Fibroblast of lung (primary cell): ENCODE measurements at regions not wholly inside any gene's neighbourhood (a gene's known extent, or its start where the extent isn't known, plus 50 kb on each side); places are given as distances from the start of the nearest gene placed in this dataset.

Source experiments
- DNase-seq, 2 donors: peaks; one replicate each; pipeline versions ENCODE4 v3.0.0 to v3.0.0-alpha.2; 2010; ENCODE audit warnings: low read depth in 2 of 2
- H2AFZ ChIP-seq: 2 replicates; pipeline ENCODE4 v1.5.1; 2012; ENCODE audit warnings: low read length, control low read depth, inconsistent platforms
- H3K27ac ChIP-seq: 2 replicates; pipeline ENCODE4 v1.5.1; 2011; ENCODE audit warnings: low read length, control low read depth; ENCODE audit not compliant: insufficient read depth
- H3K27me3 ChIP-seq: 2 replicates; pipeline ENCODE4 v1.5.1; 2011; ENCODE audit warnings: mild to moderate bottlenecking, low read length; ENCODE audit not compliant: control insufficient read depth, insufficient read depth
- H3K36me3 ChIP-seq: 2 replicates; pipeline ENCODE4 v1.5.1; 2011; ENCODE audit warnings: low read length; ENCODE audit not compliant: control insufficient read depth, insufficient read depth
- H3K4me1 ChIP-seq: 2 replicates; pipeline ENCODE4 v1.5.1; 2011; ENCODE audit warnings: low read length; ENCODE audit not compliant: control insufficient read depth, insufficient read depth; ENCODE audit errors: extremely low read depth
- H3K4me2 ChIP-seq: 2 replicates; pipeline ENCODE4 v1.5.1; 2011; ENCODE audit warnings: low read length, control low read depth; ENCODE audit not compliant: insufficient read depth; ENCODE audit errors: extremely low read depth
- H3K4me3 ChIP-seq, 4 experiments: fragments of 200-600 bp in 1 of 4; sonication (generic) in 1 of 4; replicated peaks in 1 of 4; 2 replicates each; pipeline ENCODE4 v1.5.1; 2011 to 2016; ENCODE audit warnings: low read length in 4 of 4, low read depth in 3 of 4, mild to moderate bottlenecking in 3 of 4, control low read depth in 2 of 4, inconsistent platforms in 1 of 4, mixed read lengths in 1 of 4; ENCODE audit not compliant: insufficient read depth in 1 of 4; ENCODE audit errors: control extremely low read depth in 1 of 4
- H3K79me2 ChIP-seq: 2 replicates; pipeline ENCODE4 v1.5.1; 2012; ENCODE audit warnings: mild to moderate bottlenecking, low read length, inconsistent platforms; ENCODE audit not compliant: control insufficient read depth, insufficient read depth
- H3K9ac ChIP-seq: 2 replicates; pipeline ENCODE4 v1.5.1; 2011; ENCODE audit warnings: mild to moderate bottlenecking, low read length, control low read depth; ENCODE audit not compliant: insufficient read depth
- H3K9me3 ChIP-seq: 2 replicates; pipeline ENCODE4 v1.5.1; 2012; ENCODE audit warnings: low read depth, low read length; ENCODE audit not compliant: control insufficient read depth, insufficient read depth
- H4K20me1 ChIP-seq: 2 replicates; pipeline ENCODE4 v1.5.1; 2011; ENCODE audit warnings: low read length; ENCODE audit not compliant: control insufficient read depth, insufficient read depth; ENCODE audit errors: extremely low read depth
- EZH2 ChIP-seq: IDR thresholded peaks from 2 replicates; pipeline ENCODE4 v1.5.1; 2012; ENCODE audit warnings: low read length, control low read depth, mild to moderate bottlenecking; ENCODE audit errors: missing control alignments
- TF ChIP-seq, protein P1 (sequence below), 2 donors: IDR thresholded peaks in 1 of 2; conservative IDR thresholded peaks in 1 of 2; 1 replicate in 1 of 2; 2 replicates in 1 of 2; pipeline ENCODE4 v1.5.1; 2011 to 2012; ENCODE audit warnings: low read length in 2 of 2, control low read depth in 1 of 2, inconsistent platforms in 1 of 2, low read depth in 1 of 2, mild to moderate bottlenecking in 1 of 2

DNA sequence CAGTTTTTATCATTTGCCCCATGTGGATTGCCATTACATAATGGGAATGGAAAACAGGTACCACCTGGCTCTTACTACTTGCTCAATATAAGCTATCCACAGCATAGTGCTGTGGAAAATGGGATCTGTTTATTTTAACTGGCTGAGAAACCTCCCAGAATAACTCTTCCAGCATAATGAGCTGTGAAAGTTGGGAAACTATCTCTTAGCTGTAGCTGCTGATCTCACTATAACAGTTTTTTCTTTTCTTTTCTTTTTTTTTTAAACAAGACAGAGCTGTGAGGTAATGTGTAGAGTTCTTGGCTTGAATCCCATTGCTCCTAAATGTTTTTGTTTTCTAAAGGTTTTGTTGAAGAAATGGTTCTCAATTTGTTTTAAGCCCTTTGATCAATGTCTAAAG is 988.3 kb downstream of the PCDH19 start:
- H4K20me1 ChIP-seq: no peaks in the 10 kb centered on the region
- H3K27ac ChIP-seq: no peak overlapping the region
- H2AFZ ChIP-seq: no peak overlapping the region
- no peak overlapping the region for H3K9ac ChIP-seq
- no peak for DNase-seq
- no peak overlapping the region for H3K4me3 ChIP-seq
- TF ChIP-seq, protein P1, sequence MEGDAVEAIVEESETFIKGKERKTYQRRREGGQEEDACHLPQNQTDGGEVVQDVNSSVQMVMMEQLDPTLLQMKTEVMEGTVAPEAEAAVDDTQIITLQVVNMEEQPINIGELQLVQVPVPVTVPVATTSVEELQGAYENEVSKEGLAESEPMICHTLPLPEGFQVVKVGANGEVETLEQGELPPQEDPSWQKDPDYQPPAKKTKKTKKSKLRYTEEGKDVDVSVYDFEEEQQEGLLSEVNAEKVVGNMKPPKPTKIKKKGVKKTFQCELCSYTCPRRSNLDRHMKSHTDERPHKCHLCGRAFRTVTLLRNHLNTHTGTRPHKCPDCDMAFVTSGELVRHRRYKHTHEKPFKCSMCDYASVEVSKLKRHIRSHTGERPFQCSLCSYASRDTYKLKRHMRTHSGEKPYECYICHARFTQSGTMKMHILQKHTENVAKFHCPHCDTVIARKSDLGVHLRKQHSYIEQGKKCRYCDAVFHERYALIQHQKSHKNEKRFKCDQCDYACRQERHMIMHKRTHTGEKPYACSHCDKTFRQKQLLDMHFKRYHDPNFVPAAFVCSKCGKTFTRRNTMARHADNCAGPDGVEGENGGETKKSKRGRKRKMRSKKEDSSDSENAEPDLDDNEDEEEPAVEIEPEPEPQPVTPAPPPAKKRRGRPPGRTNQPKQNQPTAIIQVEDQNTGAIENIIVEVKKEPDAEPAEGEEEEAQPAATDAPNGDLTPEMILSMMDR (conservative IDR thresholded peaks at IDR 0.05 in 1 of 2, IDR thresholded peaks at IDR 0.05 in 1 of 2; ENCODE audit: low read depth in 1 of 2, low read length in 2 of 2): no peak
- TF ChIP-seq EZH2: no peak
- H3K4me1 ChIP-seq: no peaks in the 10 kb centered on the region
- no peaks in the 10 kb centered on the region for H3K36me3 ChIP-seq
- H3K79me2 ChIP-seq: no peaks in the 10 kb centered on the region
- no peaks in the 10 kb centered on the region for H3K9me3 ChIP-seq
- no peak overlapping the region for H3K4me2 ChIP-seq
- no peaks in the 10 kb centered on the region for H3K27me3 ChIP-seq

DNA sequence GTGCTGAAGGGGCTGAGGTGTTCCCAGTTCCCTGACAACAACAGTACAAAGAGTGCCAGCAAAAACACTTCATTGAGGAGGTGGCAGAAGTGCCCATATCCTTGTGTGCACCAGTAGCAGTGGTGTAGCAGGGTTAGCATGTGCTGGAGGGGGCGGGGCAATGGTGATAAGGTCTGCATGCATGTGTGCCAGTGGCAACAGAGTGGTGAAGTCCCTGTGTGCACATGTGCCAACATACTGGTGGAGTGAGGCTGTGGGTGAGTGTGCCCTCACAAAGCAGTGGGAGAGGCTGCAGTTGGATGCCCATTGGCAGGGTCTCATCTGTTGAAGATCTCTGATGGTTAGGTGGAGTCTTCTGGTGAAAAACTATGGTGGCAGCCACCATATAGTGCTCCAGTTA is 994.6 kb downstream of the PCDH19 start:
- H3K4me3 ChIP-seq: no peak overlapping the region
- no peak overlapping the region for H3K27ac ChIP-seq
- H3K9ac ChIP-seq: no peak overlapping the region
- no peaks in the 10 kb centered on the region for H4K20me1 ChIP-seq
- no peaks in the 10 kb centered on the region for H3K4me1 ChIP-seq
- no peak overlapping the region for H3K4me2 ChIP-seq
- H3K9me3 ChIP-seq: no peaks in the 10 kb centered on the region
- H2AFZ ChIP-seq: no peak overlapping the region
- TF ChIP-seq EZH2: no peak
- no peaks in the 10 kb centered on the region for H3K27me3 ChIP-seq
- DNase-seq: no peak
- H3K79me2 ChIP-seq: no peaks in the 10 kb centered on the region
- no peaks in the 10 kb centered on the region for H3K36me3 ChIP-seq

DNA sequence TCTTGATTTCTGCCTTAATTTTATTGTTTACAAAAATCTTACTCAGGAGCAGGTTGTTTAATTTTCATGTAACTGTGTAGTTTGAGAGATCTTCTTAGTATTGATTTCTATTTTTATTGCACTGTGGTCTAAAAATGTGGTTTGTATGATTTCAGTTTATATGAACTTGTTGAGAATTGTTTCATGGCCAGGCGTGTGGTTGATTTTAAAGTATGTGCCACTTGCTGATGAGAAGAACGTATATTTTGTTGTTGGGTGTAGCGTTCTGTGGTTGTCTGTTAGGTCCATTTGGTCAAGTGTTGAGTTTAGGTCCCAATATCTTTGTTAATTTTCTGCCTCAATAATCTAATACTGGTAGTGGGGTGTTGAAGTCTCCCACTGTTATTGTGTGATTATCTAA is 996.8 kb downstream of the PCDH19 start:
- Histone ChIP-seq H3K27me3 (no peaks in the 10 kb centered on the region), H3K27ac (no peak overlapping the region), H3K79me2 (no peaks in the 10 kb centered on the region), H4K20me1 (no peaks in the 10 kb centered on the region), H3K9me3 (no peaks in the 10 kb centered on the region), H3K4me2 (no peak overlapping the region), H2AFZ (no peak overlapping the region), H3K4me3 (no peak overlapping the region), H3K9ac (no peak overlapping the region), H3K36me3 (no peaks in the 10 kb centered on the region), H3K4me1 (no peaks in the 10 kb centered on the region)
- DNase-seq: no peak
- TF ChIP-seq, protein P1 (conservative IDR thresholded peaks at IDR 0.05 in 1 of 2, IDR thresholded peaks at IDR 0.05 in 1 of 2; ENCODE audit: low read depth in 1 of 2, low read length in 2 of 2): no peak
